Astrocyte of the cerebellum (primary cell): ENCODE measurements at regions not wholly inside any gene's neighbourhood (a gene's known extent, or its start where the extent isn't known, plus 50 kb on each side); places are given as distances from the start of the nearest gene placed in this dataset.

ENCODE experiments used
- DNase-seq: peaks from one replicate; pipeline ENCODE4 v3.0.0-alpha.2; 2011; ENCODE audit warnings: low read depth
- H3K4me3 ChIP-seq: 2 replicates; pipeline ENCODE4 v1.5.1; 2011; ENCODE audit warnings: mild to moderate bottlenecking, low read depth, low read length, moderate library complexity
- in situ Hi-C: cut with HindIII; loops from 2 replicates; pipeline ENCODE4 v1.10.0; 2017; ENCODE audit warnings: low sequenced_read_pairs
- TF ChIP-seq, protein P1 (sequence below): IDR thresholded peaks from 2 replicates; pipeline ENCODE4 v1.5.1; 2012; ENCODE audit warnings: low read length, low read depth, moderate library complexity, mild to moderate bottlenecking; ENCODE audit errors: missing control alignments

DNA sequence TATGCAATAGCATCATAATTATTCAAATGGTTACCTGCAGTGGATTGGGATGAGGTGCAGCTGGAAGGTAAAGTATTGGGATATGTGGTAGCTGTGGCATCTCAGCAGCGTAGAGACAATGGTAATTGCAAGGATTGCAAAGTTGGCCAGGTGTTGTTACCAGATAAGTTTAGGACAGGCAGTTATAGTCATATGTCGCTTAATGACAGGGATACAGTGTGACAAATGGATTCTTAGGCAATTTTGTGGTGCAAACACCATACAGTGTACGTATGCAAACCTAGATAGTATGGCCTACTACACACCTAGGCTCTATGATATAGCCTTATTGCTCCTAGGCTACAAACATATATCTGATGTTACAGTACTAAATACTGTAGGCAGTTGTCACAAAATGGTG lies 163.5 kb upstream of the LYZL2 start:
- in situ Hi-C loops = no loop called here
- TF ChIP-seq, protein P1, sequence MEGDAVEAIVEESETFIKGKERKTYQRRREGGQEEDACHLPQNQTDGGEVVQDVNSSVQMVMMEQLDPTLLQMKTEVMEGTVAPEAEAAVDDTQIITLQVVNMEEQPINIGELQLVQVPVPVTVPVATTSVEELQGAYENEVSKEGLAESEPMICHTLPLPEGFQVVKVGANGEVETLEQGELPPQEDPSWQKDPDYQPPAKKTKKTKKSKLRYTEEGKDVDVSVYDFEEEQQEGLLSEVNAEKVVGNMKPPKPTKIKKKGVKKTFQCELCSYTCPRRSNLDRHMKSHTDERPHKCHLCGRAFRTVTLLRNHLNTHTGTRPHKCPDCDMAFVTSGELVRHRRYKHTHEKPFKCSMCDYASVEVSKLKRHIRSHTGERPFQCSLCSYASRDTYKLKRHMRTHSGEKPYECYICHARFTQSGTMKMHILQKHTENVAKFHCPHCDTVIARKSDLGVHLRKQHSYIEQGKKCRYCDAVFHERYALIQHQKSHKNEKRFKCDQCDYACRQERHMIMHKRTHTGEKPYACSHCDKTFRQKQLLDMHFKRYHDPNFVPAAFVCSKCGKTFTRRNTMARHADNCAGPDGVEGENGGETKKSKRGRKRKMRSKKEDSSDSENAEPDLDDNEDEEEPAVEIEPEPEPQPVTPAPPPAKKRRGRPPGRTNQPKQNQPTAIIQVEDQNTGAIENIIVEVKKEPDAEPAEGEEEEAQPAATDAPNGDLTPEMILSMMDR = no peak
- no peak overlapping the region for H3K4me3 ChIP-seq

DNA sequence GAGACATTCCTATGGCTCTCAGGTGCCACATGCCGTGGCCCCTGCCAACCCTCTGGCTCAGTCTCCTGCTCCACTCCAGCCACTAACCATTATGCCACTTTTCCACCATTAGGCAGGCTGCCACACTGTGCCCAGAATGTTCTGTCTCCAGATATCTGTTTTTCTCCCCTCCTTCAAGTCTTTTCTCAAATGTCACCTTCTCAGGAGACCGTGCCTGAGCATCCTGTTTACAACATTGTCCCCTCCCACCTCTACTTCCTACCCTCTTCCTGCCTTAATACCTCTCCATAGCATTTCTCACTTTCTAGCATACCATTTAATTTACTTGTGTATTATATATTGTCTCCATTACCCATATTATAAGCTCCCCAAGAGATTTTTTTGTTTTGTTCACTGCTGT lies 162.5 kb upstream of the LYZL2 start:
- H3K4me3 ChIP-seq = no peak overlapping the region
- no peak for DNase-seq
- TF ChIP-seq, protein P1 = no peak
- in situ Hi-C loops = no loop called here

More for the DNA sequence above, 163.5 kb upstream of the LYZL2 start:
- no peak for DNase-seq

DNA sequence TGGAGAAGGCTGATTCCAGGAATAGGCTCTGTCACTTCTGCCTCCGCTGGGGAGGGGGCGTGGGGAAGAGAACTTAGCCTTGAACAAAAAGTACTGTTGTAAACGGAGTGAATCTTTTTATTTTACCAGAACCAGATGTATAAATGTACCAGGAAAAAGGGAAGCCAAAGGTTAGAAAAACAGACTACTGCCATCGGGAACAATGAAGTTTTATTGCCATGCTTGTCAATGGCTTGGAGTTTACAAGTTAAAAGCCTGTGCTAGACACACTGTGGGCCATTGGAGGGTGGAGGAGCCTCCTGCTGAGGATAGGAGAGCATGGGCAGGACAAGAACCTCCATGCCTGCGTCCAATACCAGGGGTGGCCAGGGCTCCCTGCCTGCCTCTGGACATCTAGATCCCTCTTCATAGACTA lies 161.7 kb upstream of the LYZL2 start:
- in situ Hi-C loops = no loop called here
- DNase-seq = no peak
- no peak overlapping the region for H3K4me3 ChIP-seq
- TF ChIP-seq, protein P1 = no peak

DNA sequence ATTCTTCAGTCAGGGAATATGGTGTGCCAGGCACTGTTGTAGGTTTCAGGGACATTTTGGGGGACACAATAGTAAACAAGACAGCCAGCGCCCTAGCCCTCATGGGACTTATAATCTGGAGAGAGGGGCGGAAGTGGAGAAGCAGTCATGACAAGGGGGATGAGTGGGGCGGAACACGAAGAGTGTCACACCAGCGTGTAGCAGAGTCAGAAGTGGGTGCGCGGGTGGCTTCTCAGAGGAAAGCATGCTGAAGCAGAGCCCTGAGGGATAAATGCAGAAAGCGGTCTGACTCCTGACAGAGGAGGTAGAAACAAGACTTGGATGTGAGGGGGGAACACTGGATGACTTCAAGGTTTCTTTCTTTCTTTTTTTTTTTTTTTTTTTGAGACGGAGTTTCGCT lies 160.3 kb upstream of the LYZL2 start:
- no peak overlapping the region for H3K4me3 ChIP-seq
- DNase-seq = no peak
- in situ Hi-C loops = no loop called here
- TF ChIP-seq, protein P1 = no peak

DNA sequence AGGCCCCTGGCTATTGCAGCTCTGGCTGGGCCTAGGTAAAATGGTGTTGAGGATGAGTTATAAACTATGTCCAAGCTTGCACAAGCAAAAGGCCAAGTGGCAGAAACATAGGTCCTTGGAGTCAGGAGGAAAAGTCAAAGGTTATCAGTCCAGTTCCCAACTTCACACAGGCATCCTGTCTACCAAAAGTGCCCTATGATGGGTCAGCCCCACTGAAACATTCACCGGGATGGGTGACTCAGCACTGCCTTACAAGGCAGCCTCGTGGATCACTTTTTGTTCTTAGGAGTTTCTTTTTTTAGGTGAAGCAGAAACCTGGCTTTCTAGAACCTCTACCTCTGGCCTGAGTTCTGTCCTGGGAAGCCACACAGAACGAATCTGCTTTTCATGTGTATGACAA lies 158.8 kb upstream of the LYZL2 start:
- in situ Hi-C loops = no loop called here
- no peak for DNase-seq
- H3K4me3 ChIP-seq = no peak overlapping the region
- TF ChIP-seq, protein P1 = no peak

DNA sequence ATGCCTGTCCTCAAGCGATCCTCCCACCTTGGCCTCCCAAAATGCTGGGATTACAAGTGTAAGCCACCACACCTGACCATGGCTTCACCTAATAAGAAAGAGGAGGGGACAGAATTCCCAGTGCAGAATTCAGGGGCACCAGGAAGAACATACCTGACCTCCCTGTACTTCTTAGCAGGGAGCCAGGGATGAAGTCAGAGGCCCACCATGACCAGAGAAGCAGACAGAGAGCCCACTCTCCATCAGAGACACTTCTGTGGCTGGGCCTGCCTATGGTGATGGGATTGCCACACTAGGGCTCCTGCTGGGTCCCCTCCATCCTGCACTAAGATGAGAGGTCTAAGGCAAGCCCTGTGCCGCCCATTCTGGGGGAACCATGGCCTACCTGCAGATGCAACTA lies 157.4 kb upstream of the LYZL2 start:
- TF ChIP-seq, protein P1 = no peak
- DNase-seq = no peak

DNA sequence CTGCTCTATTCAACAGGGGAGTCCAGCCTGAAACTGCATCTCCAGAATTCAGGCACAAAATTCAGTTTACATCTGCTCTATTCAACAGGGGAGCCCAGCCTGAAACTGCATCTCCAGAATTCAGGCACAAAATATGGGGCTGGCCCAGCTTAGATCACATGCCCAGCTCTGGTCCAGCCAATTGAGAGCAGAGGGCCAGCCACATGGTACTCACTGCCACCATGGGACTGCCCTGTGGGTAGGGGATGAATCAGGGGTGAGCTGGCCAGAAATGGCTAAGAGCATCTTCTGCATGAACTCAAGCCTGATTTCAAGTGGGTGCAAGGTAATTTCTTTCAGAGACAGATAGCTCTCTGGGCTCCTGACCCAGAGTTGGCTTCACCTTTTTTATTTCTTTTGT lies 156.6 kb upstream of the LYZL2 start:
- no peak for DNase-seq
- no peak overlapping the region for H3K4me3 ChIP-seq
- in situ Hi-C loops = no loop called here
- TF ChIP-seq, protein P1 = no peak

More for the DNA sequence above, 157.4 kb upstream of the LYZL2 start:
- H3K4me3 ChIP-seq = no peak overlapping the region
- in situ Hi-C loops = no loop called here
